OCI-LY7 (cell line): ENCODE measurements at regions not wholly inside any gene's neighbourhood (a gene's known extent, or its start where the extent isn't known, plus 50 kb on each side); places are given as distances from the start of the nearest gene placed in this dataset.

Experiments used
- BruUV-seq: library from RNA; stranded (reverse); fragments of 400-500 nt; replicated peaks from 2 replicates; lab custom pipeline; 2021; lab: Mats Ljungman, UMichigan
- CTCF ChIA-PET: fragments of 300-600 bp; sonication (Branson Sonifier 250); formaldehyde crosslinking; loops from one replicate; lab custom pipeline; 2022; ENCODE audit warnings: antibody characterized with exemption; ENCODE audit not compliant: unreplicated experiment; lab: Charles Lee
- POLR2A ChIA-PET: fragments of 300-600 bp; sonication (Branson Sonifier 250); formaldehyde crosslinking; loops from one replicate; lab custom pipeline; 2022; ENCODE audit warnings: antibody characterized with exemption; lab: Charles Lee
- DNase-seq: peaks from one replicate; pipeline ENCODE4 v3.0.0-alpha.2; 2015; ENCODE audit warnings: low spot score
- H2AFZ ChIP-seq: fragments of 200-600 bp; sonication (generic), shearing (Covaris generic); 2 replicates; pipeline ENCODE4 v1.6.1; 2014; ENCODE audit warnings: mild to moderate bottlenecking, antibody characterized with exemption, low read length, moderate library complexity
- H3K27ac ChIP-seq: fragments of 200-600 bp; sonication (generic); 2 replicates; pipeline ENCODE4 v1.5.1; 2014; ENCODE audit warnings: mixed run types, low read depth, mild to moderate bottlenecking, moderate library complexity, low read length, inconsistent platforms; ENCODE audit not compliant: poor library complexity, severe bottlenecking
- H3K36me3 ChIP-seq: fragments of 200-600 bp; sonication (generic); 2 replicates; pipeline ENCODE4 v1.6.1; 2014; ENCODE audit warnings: mild to moderate bottlenecking, antibody characterized with exemption, low read length, moderate library complexity, mixed read lengths; ENCODE audit not compliant: insufficient read depth
- H3K4me1 ChIP-seq: fragments of 200-600 bp; sonication (generic); 2 replicates; pipeline ENCODE4 v1.5.1; 2014; ENCODE audit warnings: mild to moderate bottlenecking, low read length; ENCODE audit not compliant: insufficient read depth, poor library complexity, severe bottlenecking
- H3K4me2 ChIP-seq: fragments of 200-600 bp; sonication (generic); 2 replicates; pipeline ENCODE4 v1.6.1; 2014; ENCODE audit warnings: mild to moderate bottlenecking, low read length
- H3K4me3 ChIP-seq: fragments of 200-600 bp; sonication (generic); 2 replicates; pipeline ENCODE4 v1.5.1; 2014; ENCODE audit warnings: mild to moderate bottlenecking, low read depth, low read length; ENCODE audit not compliant: poor library complexity, severe bottlenecking
- H3K79me2 ChIP-seq: fragments of 200-600 bp; sonication (generic); 2 replicates; pipeline ENCODE4 v1.6.1; 2016; ENCODE audit warnings: low read depth, mild to moderate bottlenecking, low read length, moderate library complexity, mixed read lengths; ENCODE audit not compliant: insufficient read depth
- H3K9me2 ChIP-seq: fragments of 200-600 bp; sonication (generic); 2 replicates; pipeline ENCODE4 v1.6.1; 2016; ENCODE audit warnings: mild to moderate bottlenecking, low read length, mixed read lengths; ENCODE audit not compliant: insufficient read depth
- H3K9me3 ChIP-seq: fragments of 200-600 bp; sonication (generic); 2 replicates; pipeline ENCODE4 v1.6.1; 2014; ENCODE audit warnings: mild to moderate bottlenecking, mixed run types, low read length, mixed read lengths
- H4K20me1 ChIP-seq: fragments of 200-600 bp; sonication (generic); 2 replicates; pipeline ENCODE4 v1.6.1; 2014; ENCODE audit warnings: mild to moderate bottlenecking, antibody characterized with exemption, low read length, moderate library complexity, mixed read lengths; ENCODE audit not compliant: insufficient read depth
- EZH2phosphoT487 ChIP-seq: fragments of 200-600 bp; sonication (generic); IDR thresholded peaks from 2 replicates; pipeline ENCODE4 v1.6.1; 2018; ENCODE audit warnings: low read depth, borderline replicate concordance, mild to moderate bottlenecking, mixed run types, antibody characterized with exemption, low read length, moderate library complexity, mixed read lengths
- intact Hi-C: fragments of 100-400 bp; cut with micrococcal nuclease; formaldehyde crosslinking; loops from one replicate; pipeline ENCODE4 v1.10.0; 2022; ENCODE audit not compliant: unreplicated experiment
- TF ChIP-seq, protein P1 (sequence below): fragments of 200-600 bp; sonication (generic); conservative IDR thresholded peaks from 2 replicates; pipeline ENCODE4 v1.5.1; 2014; ENCODE audit warnings: mild to moderate bottlenecking, antibody characterized with exemption, low read length, moderate library complexity, mixed read lengths

DNA sequence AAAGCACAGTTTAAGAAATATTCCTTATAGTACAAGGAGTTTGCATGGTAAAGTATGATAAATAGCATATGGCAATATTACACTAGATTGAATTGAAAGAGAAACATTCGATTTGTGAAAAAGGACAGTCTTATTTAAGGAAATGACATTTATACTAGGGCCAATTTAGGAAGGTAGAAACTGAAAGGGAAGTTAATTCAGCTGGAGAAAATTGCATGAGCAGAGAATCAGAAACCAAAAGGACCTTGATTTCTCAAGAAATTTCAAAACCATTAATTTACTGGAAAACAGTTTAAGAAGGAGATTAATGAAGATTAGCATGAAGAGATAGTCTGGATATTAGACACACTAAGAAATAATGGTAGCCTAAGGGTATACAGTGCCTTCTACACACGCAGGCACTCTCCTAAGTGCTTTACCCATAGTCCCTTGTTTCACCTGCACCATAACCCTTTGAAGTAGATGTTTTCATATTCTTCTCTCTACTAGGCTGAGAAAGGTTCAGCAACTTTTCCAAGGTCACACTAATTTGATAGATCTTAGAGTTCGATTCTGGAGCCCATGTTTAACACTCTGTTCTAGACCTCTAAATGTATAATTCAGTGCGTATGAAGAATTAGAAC, 259.1 kb upstream of the SLIT2 start:
- intact Hi-C loops: no loop called here
- Histone ChIP-seq H3K4me3 (no peak overlapping the region), H3K36me3 (no peaks in the 10 kb centered on the region), H3K27ac (no peak overlapping the region), H3K79me2 (no peaks in the 10 kb centered on the region), H3K9me3 (no peaks in the 10 kb centered on the region), H3K4me1 (no peaks in the 10 kb centered on the region), H2AFZ (no peak overlapping the region), H3K9me2 (no peaks in the 10 kb centered on the region), H4K20me1 (no peaks in the 10 kb centered on the region), H3K4me2 (no peak overlapping the region)
- TF ChIP-seq, protein P1, sequence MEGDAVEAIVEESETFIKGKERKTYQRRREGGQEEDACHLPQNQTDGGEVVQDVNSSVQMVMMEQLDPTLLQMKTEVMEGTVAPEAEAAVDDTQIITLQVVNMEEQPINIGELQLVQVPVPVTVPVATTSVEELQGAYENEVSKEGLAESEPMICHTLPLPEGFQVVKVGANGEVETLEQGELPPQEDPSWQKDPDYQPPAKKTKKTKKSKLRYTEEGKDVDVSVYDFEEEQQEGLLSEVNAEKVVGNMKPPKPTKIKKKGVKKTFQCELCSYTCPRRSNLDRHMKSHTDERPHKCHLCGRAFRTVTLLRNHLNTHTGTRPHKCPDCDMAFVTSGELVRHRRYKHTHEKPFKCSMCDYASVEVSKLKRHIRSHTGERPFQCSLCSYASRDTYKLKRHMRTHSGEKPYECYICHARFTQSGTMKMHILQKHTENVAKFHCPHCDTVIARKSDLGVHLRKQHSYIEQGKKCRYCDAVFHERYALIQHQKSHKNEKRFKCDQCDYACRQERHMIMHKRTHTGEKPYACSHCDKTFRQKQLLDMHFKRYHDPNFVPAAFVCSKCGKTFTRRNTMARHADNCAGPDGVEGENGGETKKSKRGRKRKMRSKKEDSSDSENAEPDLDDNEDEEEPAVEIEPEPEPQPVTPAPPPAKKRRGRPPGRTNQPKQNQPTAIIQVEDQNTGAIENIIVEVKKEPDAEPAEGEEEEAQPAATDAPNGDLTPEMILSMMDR: no peak
- no peak for TF ChIP-seq EZH2phosphoT487
- ChIA-PET CTCF (no interaction called here), POLR2A (no interaction called here)
- DNase-seq: no peak
- no TSS peak for BruUV-seq

DNA sequence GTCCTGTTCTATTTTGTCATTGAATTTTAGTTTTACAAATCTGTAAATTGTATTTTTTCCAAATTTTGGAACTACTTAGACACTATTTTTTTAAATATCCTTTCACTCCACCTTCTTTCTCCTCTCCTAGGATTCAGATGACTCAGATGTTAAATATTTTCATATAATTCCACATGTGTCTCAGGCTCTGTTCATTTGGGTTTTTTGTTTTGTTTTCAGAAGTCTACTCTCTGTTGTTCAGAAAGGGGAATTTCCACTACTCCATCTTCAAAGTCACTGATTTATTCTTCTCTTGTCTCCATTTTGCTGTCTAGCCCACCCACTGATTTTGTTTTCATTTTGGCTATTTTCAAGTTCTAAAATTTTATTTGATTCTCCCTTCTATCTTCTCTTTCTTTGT, 264.0 kb upstream of the SLIT2 start:
- Histone ChIP-seq H3K79me2 (no peaks in the 10 kb centered on the region), H3K4me1 (no peaks in the 10 kb centered on the region), H3K27ac (no peak overlapping the region), H3K9me2 (no peaks in the 10 kb centered on the region), H3K4me3 (no peak overlapping the region), H3K9me3 (no peaks in the 10 kb centered on the region), H2AFZ (no peak overlapping the region), H3K4me2 (no peak overlapping the region), H4K20me1 (no peaks in the 10 kb centered on the region), H3K36me3 (no peaks in the 10 kb centered on the region)
- BruUV-seq: no TSS peak
- intact Hi-C loops: no loop called here
- TF ChIP-seq EZH2phosphoT487: no peak
- TF ChIP-seq, protein P1: no peak
- CTCF ChIA-PET: no interaction called here
- POLR2A ChIA-PET: no interaction called here
- DNase-seq: no peak

DNA sequence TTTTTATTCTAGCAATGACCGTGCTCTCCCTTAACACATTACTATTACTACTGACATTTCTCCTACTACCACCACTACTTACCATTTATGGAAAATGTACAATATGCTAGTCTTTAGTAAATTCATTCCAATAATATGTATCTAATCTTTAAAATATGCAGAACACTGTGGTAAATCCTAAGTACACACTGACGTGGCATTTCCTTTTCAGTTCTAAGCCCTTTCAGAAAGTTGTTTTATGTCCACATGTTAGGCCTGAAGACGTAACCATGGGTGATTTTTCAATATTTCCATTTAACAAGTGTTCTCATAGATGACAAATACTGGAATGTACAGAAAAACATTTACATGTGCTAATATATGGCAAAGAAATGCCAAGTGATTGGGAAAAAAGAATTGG, 268.6 kb upstream of the SLIT2 start:
- no TSS peak for BruUV-seq
- intact Hi-C loops: no loop called here

More for the DNA sequence above, 268.6 kb upstream of the SLIT2 start:
- H2AFZ ChIP-seq: no peak overlapping the region
- H3K36me3 ChIP-seq: no peaks in the 10 kb centered on the region
- POLR2A ChIA-PET: no interaction called here
- no peaks in the 10 kb centered on the region for H3K4me1 ChIP-seq
- H3K9me3 ChIP-seq: no peaks in the 10 kb centered on the region
- H3K79me2 ChIP-seq: no peaks in the 10 kb centered on the region
- H3K4me2 ChIP-seq: no peak overlapping the region
- no peaks in the 10 kb centered on the region for H4K20me1 ChIP-seq
- no peak for DNase-seq
- H3K4me3 ChIP-seq: no peak overlapping the region
- H3K9me2 ChIP-seq: no peaks in the 10 kb centered on the region
- TF ChIP-seq, protein P1: no peak
- no peak for TF ChIP-seq EZH2phosphoT487
- CTCF ChIA-PET: no interaction called here
- H3K27ac ChIP-seq: no peak overlapping the region
